Lower leg skin (tissue), 4 donors: ENCODE measurements at regions not wholly inside any gene's neighbourhood (a gene's known extent, or its start where the extent isn't known, plus 50 kb on each side); places are given as distances from the start of the nearest gene placed in this dataset.

Experiments used
- DNase-seq, 2 donors: peaks; one replicate each; pipeline ENCODE4 v3.0.0-alpha.2; 2019; ENCODE audit warnings: low spot score in 2 of 2
- H3K4me3 ChIP-seq: fragments of 200-600 bp; sonication (generic); 2 replicates; pipeline ENCODE4 v1.5.1; 2017; ENCODE audit warnings: mild to moderate bottlenecking, low read depth; ENCODE audit not compliant: poor library complexity, severe bottlenecking
- CTCF ChIP-seq, 3 donors: fragments of 450-650 bp; IDR thresholded peaks; one replicate each; pipeline ENCODE4 v1.5.1; 2016; ENCODE audit warnings: antibody characterized with exemption in 3 of 3, mild to moderate bottlenecking in 3 of 3, moderate library complexity in 2 of 3
- POLR2A ChIP-seq, 2 donors: fragments of 450-650 bp; IDR thresholded peaks; one replicate each; pipeline ENCODE4 v1.6.1; 2016 to 2017; ENCODE audit warnings: antibody characterized with exemption in 2 of 2, mild to moderate bottlenecking in 1 of 2, moderate library complexity in 1 of 2
- WGBS, 2 donors: methylation state at CpG; one replicate each; pipeline ENCODE4 v1.1.5; 2018; 5-methylcytosine and 5-hydroxymethylcytosine counted together
- intact Hi-C: fragments of 100-400 bp; cut with DNase I; formaldehyde crosslinking; loops from one replicate; pipeline ENCODE4 v1.15.0; 2023; ENCODE audit warnings: low total_unique reads

DNA sequence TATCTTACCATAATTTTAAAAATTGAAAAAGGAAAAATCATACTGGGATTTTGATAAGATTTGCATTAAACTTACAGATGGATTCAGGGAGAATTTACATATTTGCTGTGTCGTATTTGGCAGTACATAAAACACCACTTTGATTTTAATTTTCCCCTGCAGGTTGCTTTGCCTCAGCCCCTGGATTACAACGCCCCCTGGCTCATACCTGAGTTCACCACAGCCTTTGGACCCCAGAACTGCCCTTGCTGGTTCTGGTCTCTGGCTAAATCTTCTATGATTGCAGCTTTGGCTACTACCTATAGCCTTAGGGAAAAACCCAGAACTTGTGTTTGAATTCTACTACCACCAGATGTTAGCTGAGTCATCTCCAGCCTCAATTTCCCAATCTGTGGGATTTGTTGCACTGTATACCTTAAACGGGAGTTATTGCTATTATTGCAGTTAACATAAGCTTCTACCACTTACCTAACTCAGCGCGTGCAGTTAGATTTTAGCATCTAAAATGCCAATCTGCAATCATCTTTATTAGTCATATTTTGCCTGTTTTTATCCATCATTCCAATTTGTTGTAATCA lies 315.7 kb upstream of the GADL1 start:
- DNase-seq, result no peak
- H3K4me3 ChIP-seq, result no peak overlapping the region
- TF ChIP-seq POLR2A (IDR thresholded peaks at IDR 0.05), result no peak
- TF ChIP-seq CTCF (IDR thresholded peaks at IDR 0.05), result no peak
- intact Hi-C loops, result no loop called here
- 78 to 82% methylated on average over 5 of the region's 5 CpGs for WGBS, 2 donors

DNA sequence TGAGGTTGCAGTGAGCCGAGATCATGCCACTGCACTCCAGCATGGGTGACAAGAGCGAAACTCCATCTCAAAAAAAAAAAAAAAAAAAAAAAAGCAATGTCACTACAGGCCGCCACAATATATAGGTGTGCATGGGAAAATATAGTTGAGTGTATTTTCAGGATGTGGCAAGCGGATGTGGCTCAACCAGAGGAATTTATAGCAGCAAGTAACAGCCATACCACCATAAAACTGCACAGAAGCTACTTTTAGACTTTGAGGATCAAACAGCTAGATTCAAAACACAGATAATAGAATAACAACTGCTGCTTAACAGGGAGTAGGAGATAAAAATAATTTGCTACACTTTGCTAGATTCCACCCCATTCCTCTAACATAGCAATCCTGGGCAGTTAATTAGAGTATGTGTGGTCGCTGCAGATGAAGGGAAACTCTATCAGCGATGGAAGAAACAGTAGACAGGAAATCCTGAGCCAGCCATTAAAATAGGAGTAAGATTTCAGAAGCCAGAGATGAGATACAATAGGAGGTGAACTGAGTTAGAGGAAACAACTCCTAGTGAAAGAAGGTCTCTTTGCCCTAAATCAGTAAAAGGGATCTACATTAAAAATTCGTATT lies 318.7 kb upstream of the STT3B start:
- TF ChIP-seq CTCF (IDR thresholded peaks at IDR 0.05) (no peak), POLR2A (IDR thresholded peaks at IDR 0.05) (no peak)
- WGBS, 2 donors, result 83 to 87% methylated on average over 7 of the region's 7 CpGs
- intact Hi-C loops, result no loop called here
- H3K4me3 ChIP-seq, result no peak overlapping the region
- no peak for DNase-seq

DNA sequence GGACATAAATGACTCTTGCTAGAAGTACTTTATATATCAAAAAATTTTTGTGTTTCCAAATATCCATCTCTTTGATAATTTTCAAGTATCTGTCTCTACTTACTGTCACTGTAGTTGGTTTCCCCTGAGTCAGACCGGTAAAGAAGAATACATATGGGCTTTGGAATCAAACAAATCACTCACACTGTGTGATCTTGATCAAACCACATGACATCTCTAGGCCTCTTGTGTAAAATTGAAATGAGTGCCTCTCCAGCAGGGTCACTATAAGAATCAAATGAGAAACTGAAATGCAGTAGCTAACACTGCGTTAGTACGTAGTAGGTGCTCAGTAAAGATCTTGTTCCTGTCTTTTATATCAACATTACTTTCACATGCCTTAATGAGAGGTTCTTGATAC lies 314.6 kb upstream of the STT3B start:
- no peak overlapping the region for H3K4me3 ChIP-seq
- WGBS, 2 donors, result 91 to 96% methylated on average over 3 of the region's 3 CpGs
- DNase-seq, result no peak
- no peak for TF ChIP-seq POLR2A (IDR thresholded peaks at IDR 0.05)
- no peak for TF ChIP-seq CTCF (IDR thresholded peaks at IDR 0.05)
- intact Hi-C loops, result no loop called here

DNA sequence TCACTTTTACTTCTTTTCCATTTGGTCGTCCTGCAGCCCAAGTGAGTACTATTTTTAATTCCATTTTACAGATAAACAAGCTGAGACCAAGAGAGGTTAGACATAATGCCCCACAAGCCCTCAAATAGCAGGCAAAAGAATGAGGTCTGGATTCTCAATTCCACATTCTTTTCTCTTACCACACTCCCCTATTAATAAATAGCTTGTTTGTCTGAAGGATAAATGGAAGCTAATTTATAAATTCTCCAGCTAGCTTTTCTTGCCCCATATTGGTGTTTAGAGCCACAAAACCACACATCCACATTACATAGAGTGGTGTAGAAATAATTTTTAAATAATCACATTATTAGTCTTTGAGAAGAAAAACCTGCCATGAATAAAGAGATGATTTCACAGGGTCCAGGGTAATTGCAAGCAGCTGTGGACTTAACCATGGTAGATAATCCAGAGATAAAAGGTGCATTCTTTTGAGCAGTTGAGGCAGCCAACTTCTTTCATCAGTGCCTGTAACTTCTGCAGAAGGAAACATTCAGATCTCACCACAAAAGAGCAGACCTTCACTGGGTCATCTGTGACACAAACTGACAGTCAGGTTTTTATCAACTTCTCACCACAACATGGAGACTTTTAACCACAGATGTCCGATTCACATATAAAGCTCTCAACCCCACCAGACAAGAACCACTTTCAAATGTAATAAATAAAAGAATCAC lies 313.4 kb upstream of the STT3B start:
- intact Hi-C loops, result no loop called here
- 64 to 70% methylated on average over 2 of the region's 2 CpGs for WGBS, 2 donors

DNA sequence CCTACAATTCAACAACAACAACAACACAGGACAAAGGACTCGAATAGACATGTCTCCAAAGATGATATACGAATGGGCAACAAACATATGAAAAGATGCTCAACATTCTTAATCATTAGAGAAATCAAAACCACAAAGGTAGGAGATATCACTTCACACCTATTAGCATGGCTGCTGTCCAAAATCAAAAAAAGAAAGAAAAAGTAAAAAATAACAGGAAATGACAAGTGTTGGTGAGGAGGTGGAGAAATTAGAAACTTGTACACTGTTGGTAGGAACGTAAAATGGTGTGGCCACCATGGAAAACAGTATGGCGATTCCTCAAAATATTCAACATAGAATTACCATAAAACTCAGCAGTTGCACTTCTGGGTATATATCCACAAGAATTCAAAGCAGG lies 312.3 kb upstream of the STT3B start:
- WGBS, 2 donors, result 87 to 92% methylated on average over 4 of the region's 4 CpGs

More for the DNA sequence above, 313.4 kb upstream of the STT3B start:
- H3K4me3 ChIP-seq, result no peak overlapping the region
- DNase-seq, result no peak
- TF ChIP-seq CTCF (IDR thresholded peaks at IDR 0.05), result no peak
- no peak for TF ChIP-seq POLR2A (IDR thresholded peaks at IDR 0.05)

More for the DNA sequence above, 312.3 kb upstream of the STT3B start:
- no peak for DNase-seq
- TF ChIP-seq CTCF (IDR thresholded peaks at IDR 0.05), result no peak
- TF ChIP-seq POLR2A (IDR thresholded peaks at IDR 0.05), result no peak
- intact Hi-C loops, result no loop called here
- no peak overlapping the region for H3K4me3 ChIP-seq
